HG03439 (cell line): ENCODE measurements at regions not wholly inside any gene's neighbourhood (a gene's known extent, or its start where the extent isn't known, plus 50 kb on each side); places are given as distances from the start of the nearest gene placed in this dataset.

Experiments used
- ATAC-seq: cut with Tn5 transposase; IDR thresholded peaks from one replicate; pipeline ENCODE4 v1.9.1; 2021; ENCODE audit warnings: mild to moderate bottlenecking, moderate library complexity; ENCODE audit not compliant: unreplicated experiment

DNA sequence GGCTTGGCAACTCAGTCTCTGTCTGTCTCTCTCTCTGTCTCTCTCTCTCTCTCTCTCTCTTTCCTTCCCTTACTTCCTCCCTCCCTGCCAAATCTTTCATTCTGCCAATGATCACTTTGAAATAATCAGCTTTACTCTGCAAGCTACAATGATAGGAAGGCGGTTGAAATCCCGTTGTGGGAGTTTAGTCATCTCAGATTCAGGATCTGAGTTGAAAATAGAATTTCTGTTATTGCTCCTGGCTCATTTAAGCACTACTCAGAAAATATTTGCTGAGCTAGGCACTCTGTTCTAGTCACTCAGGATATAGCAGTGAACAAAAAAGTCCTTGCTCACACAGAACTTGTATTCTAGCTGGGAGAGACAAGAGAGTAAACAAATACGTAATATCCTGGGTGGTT, 56.3 kb upstream of the DCTD start:
- ATAC-seq, result no peak

DNA sequence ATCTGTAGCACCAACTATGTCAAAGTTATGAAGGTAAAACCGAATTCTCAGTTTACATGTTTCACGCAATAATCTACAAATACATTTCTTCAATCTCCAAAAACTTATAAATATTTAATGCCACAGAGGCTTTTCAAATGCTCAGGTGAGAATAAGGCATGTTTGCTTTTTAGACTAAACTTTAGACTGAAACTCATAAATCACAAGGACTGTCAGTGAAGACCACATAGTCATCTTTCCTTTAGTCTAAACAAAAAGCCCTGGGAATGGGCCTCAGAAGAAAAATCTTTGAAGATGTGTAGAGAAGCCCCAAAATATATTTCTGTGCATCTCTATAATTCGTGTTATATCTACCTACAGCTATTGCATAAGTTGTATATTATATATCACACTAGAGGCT, 54.5 kb upstream of the DCTD start:
- no peak for ATAC-seq

DNA sequence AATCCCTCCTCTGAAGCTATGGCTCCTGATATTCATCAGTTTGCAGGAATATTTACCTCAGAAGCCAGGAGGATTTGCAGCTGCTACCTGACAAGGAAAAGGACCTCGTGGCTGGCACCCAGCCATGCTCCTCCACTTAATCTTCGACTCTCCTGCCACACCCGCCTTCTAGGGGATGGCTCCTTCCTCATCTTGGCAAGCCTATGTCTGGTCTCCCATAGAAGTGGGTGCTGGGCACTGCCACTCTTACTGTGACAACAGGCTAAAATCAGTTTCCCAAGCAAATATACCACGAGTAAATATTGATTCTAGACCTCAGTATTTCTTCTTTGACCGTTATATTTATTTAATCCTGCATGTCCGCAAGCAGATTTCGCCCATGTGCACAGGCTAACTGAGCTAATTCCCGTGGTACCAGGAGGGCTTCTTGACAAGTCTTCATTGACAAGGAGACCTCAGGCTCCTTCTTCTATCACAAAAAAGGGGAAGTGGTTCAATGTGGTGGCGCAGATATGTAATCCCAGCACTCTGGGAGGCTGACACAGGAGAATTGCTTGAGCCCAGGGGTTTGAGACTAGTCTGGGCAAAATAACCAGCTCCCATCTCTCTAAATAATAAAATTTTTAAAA, 52.6 kb upstream of the DCTD start:
- no peak for ATAC-seq

DNA sequence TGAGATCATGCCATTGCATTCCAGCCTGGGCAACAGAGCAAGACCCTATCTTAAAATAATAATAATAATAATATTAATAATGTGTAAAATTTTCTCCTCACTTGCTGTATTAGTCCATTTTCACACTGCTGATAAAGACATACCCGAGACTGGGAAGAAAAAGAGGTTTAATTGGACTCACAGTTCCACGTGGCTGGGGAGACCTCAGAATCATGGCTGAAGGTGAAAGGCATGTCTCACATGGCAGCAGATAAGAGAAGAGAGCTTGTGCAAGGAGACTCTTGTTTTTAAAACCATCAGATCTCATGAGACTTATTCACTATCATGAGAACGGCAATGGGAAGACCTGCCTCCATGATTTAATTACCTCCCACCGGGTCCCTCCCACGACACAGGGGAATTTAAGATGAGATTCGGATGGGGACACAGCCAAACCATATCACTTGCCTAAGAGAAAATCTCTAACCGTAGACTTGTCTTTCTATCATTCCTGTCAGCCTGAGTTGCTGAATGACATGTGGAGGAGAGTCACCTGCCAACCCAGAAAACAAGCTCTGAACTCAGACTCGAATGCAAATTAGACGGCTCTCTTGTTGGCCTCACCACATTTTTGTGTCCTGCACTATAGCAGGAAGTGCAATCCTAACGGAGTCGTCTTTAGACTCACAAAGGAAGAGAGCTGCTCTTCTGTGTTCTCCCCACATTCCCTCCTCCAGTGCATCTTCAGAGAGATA, 51.9 kb upstream of the DCTD start:
- ATAC-seq, result no peak

GRCh38 chr4:182967403-182967802, 50.2 kb upstream of the DCTD start:
- ATAC-seq, result no peak
